ENCODE measurements at regions not wholly inside any gene's neighbourhood (a gene's known extent, or its start where the extent isn't known, plus 50 kb on each side); places are given as distances from the start of the nearest gene placed in this dataset.

DNA sequence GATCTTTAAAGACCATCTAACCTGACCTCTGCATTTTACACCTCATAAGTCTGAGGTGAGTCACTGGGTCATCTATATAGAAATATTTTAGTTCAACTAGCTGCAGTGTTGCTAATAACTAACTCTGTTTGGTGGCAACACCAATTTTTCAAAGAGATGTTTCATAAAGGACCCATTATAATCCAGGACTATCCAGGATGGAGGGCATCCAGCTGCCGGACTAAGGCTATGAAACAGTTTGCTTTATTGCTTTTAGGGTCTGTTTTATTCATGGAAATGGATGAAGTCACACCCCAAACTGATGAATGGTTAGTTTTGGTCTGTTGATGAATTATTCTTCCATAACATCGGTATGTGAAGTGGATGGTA lies 204.2 kb upstream of the GMDS start:
- ChIA-PET RAD21 (ENCODE audit: low non-redundant PET in 1 of 2, low total read pairs in 2 of 2, uncharacterized antibody in 2 of 2, unreplicated experiment in 2 of 2) (interaction anchor here in 1 of 2 experiments (1.0 kb wide), 1 partner anchor 185 kb away, joined by 3 read pairs; no protein-coding TSS in a partner anchor), CTCF (interaction anchor here (1.0 to 1.5 kb wide), 3 partner anchors 18 to 240 kb away, joined by 3 to 5 read pairs (median 3); no protein-coding TSS in a partner anchor), POLR2A (no interaction called here)
- no peaks in the 10 kb centered on the region for H3K36me3 ChIP-seq (ENCODE audit: control insufficient read depth in 1 of 2, insufficient read depth in 2 of 2, low read length in 2 of 2)
- no peaks in the 10 kb centered on the region for H3K9me3 ChIP-seq (ENCODE audit: control insufficient read depth in 1 of 2, insufficient read depth in 1 of 2, low read depth in 1 of 2, low read length in 2 of 2)
- ATAC-seq: no peak
- H4K20me1 ChIP-seq (ENCODE audit: insufficient read depth): no peaks in the 10 kb centered on the region
- intact Hi-C loops (cut with micrococcal nuclease): loop anchor here (2.0 to 5.0 kb wide), 4 partner anchors 97 to 853 kb away; no protein-coding TSS in a partner anchor
- DNase-seq (ENCODE audit: low read depth, low spot score): no peak
- H3K9me2 ChIP-seq (ENCODE audit: insufficient read depth): no peaks in the 10 kb centered on the region
- no peak overlapping the region for H2AFZ ChIP-seq (ENCODE audit: low read depth, low read length, poor library complexity, severe bottlenecking)
- H3K79me2 ChIP-seq (ENCODE audit: insufficient read depth, low read length): no peaks in the 10 kb centered on the region
- no TSS peak for BruUV-seq (replicated peaks)
- H3K27ac ChIP-seq (ENCODE audit: low read depth, low read length): no peak overlapping the region
- peaks cover 0 to 4% of the 10 kb centered on the region in 2 experiments; a peak in 1 of 4 replicates for H3K4me1 ChIP-seq (ENCODE audit: control insufficient read depth in 1 of 2, insufficient read depth in 2 of 2, low read length in 2 of 2)
- TF ChIP-seq ELF1 (IDR thresholded peaks at IDR 0.05; ENCODE audit: borderline replicate concordance, low read depth): no peak
- TF ChIP-seq SIN3A (IDR thresholded peaks at IDR 0.05; ENCODE audit: low read depth): no peak
- no peak for TF ChIP-seq FOSL1 (IDR thresholded peaks at IDR 0.05; ENCODE audit: low read depth)
- no peak for TF ChIP-seq ZNF274 (IDR thresholded peaks at IDR 0.05; ENCODE audit: low read depth, low read length)
- TF ChIP-seq TCF7L2 (IDR thresholded peaks at IDR 0.05; ENCODE audit: borderline replicate concordance, extremely low read depth, insufficient read depth, insufficient read length): no peak
- TF ChIP-seq, protein P1, sequence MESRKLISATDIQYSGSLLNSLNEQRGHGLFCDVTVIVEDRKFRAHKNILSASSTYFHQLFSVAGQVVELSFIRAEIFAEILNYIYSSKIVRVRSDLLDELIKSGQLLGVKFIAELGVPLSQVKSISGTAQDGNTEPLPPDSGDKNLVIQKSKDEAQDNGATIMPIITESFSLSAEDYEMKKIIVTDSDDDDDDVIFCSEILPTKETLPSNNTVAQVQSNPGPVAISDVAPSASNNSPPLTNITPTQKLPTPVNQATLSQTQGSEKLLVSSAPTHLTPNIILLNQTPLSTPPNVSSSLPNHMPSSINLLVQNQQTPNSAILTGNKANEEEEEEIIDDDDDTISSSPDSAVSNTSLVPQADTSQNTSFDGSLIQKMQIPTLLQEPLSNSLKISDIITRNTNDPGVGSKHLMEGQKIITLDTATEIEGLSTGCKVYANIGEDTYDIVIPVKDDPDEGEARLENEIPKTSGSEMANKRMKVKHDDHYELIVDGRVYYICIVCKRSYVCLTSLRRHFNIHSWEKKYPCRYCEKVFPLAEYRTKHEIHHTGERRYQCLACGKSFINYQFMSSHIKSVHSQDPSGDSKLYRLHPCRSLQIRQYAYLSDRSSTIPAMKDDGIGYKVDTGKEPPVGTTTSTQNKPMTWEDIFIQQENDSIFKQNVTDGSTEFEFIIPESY (IDR thresholded peaks at IDR 0.05; ENCODE audit: extremely low read depth, insufficient replicate concordance, low read length): no peak
- TF ChIP-seq SP1 (IDR thresholded peaks at IDR 0.05; ENCODE audit: low read depth): no peak
- TF ChIP-seq CBX3 (IDR thresholded peaks at IDR 0.05; ENCODE audit: low read depth): no peak
- TF ChIP-seq, protein P2, sequence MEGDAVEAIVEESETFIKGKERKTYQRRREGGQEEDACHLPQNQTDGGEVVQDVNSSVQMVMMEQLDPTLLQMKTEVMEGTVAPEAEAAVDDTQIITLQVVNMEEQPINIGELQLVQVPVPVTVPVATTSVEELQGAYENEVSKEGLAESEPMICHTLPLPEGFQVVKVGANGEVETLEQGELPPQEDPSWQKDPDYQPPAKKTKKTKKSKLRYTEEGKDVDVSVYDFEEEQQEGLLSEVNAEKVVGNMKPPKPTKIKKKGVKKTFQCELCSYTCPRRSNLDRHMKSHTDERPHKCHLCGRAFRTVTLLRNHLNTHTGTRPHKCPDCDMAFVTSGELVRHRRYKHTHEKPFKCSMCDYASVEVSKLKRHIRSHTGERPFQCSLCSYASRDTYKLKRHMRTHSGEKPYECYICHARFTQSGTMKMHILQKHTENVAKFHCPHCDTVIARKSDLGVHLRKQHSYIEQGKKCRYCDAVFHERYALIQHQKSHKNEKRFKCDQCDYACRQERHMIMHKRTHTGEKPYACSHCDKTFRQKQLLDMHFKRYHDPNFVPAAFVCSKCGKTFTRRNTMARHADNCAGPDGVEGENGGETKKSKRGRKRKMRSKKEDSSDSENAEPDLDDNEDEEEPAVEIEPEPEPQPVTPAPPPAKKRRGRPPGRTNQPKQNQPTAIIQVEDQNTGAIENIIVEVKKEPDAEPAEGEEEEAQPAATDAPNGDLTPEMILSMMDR (IDR thresholded peaks at IDR 0.05 in 2 of 3, conservative IDR thresholded peaks at IDR 0.05 in 1 of 3; ENCODE audit: borderline replicate concordance in 1 of 3, insufficient read depth in 1 of 3, low read depth in 2 of 3, low read length in 2 of 3): no peak
- TF ChIP-seq, protein P3, sequence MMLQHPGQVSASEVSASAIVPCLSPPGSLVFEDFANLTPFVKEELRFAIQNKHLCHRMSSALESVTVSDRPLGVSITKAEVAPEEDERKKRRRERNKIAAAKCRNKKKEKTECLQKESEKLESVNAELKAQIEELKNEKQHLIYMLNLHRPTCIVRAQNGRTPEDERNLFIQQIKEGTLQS (IDR thresholded peaks at IDR 0.05): no peak
- no peak for TF ChIP-seq RAD21 (IDR thresholded peaks at IDR 0.05; ENCODE audit: low read depth)
- no peak for TF ChIP-seq CEBPB (IDR thresholded peaks at IDR 0.05; ENCODE audit: low read depth)
- no peaks in the 10 kb centered on the region for H3K27me3 ChIP-seq (ENCODE audit: insufficient read depth, low read length)
- H3K4me2 ChIP-seq (ENCODE audit: low read length): no peak overlapping the region
- no peak overlapping the region for H3K4me3 ChIP-seq (replicated peaks in 1 of 2; ENCODE audit: low read depth in 1 of 2, low read length in 2 of 2)
- no peak overlapping the region for H3K9ac ChIP-seq (ENCODE audit: low read length)

All from HCT116 (cell line).